Tongue (tissue), 1 donor: ENCODE measurements at regions not wholly inside any gene's neighbourhood (a gene's known extent, or its start where the extent isn't known, plus 50 kb on each side); places are given as distances from the start of the nearest gene placed in this dataset.

ENCODE experiments used
- DNase-seq: peaks from one replicate; pipeline ENCODE4 v3.0.0-alpha.2; 2015

- no peak for DNase-seq
Observed at GRCh38 chr2:164302786-164303185, 318.5 kb downstream of the GRB14 start.

- no peak for DNase-seq
Observed at GRCh38 chr2:164288235-164288634, 333.0 kb downstream of the GRB14 start.

GRCh38 chr2:164287056-164287455 lies 334.2 kb downstream of the GRB14 start:
- DNase-seq = no peak

DNA sequence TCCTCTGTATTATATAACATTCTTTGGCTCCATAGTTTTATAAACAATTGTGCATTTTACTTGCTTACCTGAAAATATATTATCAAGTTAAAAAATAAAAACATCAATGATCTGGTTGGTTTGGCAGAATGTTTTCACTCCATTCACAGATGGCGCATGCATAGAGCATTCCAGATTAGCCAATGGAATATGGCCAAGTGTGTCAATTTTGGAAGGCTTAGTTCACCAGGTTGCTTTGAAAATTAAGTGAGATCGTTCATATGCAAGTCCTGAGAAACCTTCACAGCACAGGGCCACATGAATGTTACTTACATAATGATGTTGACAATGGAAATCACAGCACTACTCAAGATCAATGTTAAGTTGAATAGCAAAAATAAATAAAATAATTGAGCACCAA lies 335.7 kb downstream of the GRB14 start:
- no peak for DNase-seq

DNA sequence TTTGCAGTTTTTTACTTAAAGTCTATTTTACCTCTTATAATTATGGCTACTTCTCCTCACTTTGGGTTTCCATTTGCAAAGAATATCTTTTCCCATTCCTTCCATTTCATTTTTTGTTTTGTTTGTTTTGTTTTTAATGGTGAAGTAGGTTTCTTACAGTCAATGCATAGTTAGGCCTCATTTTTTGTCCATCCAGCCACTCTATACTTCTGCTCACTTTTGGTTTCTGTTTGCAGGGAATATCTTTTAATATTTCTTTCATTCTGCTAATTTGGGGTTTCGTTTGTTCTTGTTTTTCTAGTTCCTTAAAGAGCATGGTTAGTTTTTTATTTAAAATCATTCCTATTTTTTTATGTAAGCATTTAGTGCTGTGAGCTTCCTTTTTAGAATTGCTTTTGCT lies 339.4 kb downstream of the GRB14 start:
- no peak for DNase-seq

GRCh38 chr2:164275659-164276058 lies 345.6 kb downstream of the GRB14 start:
- no peak for DNase-seq

DNA sequence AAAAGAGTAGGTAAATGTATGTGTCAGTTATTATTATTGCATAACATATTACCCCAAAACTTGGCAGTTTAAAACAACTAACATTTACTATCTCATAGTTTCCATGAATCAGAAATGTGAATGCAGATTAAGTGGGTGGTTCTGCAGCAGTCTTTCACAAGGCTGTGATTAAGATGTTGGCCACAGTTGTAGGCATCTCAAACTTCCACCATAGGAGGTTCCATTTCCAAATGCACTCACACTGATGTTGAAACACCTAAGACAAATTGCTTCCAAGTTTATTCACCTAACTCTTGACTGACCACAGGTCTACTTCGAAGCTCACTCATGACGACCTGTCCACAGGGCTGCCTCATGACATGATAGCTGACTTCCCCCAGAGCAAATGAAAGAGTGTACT lies 360.8 kb downstream of the GRB14 start:
- no peak for DNase-seq

- DNase-seq = peak; percentile 63
Observed at GRCh38 chr2:164257742-164258141, 363.5 kb downstream of the GRB14 start.

DNA sequence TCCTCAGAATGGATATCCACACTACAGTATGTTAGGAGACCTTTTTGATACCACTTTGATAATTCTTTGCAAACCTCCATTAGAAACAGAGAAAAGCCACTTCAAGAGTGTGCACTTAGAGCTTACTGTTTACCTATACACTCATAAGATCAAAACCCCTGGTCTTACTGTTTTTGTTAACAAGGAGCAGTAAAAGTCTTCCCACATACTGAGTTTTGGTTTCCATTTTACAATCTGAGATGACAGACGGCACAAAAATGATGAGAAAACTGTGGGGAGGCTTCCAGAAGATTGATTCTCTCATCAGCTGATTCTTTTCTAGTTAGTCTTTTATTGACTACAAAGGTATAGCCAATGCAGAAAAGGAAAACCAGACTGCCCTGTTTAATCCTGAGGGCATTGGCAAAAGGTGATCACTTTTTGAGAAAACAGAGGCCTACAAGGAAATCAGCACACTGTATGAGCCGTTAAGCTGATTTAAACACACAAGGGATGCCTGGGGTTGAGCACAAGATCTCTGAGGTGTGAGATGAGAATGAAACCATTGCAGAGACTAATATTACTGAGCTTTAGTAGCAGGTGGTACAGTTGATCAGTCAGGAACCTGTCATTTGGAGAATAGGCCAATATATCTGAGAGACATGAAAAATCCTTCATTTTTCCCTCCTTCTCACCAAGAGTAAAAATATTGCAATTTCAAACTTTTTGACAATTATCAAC lies 368.6 kb downstream of the GRB14 start:
- DNase-seq = no peak

DNA sequence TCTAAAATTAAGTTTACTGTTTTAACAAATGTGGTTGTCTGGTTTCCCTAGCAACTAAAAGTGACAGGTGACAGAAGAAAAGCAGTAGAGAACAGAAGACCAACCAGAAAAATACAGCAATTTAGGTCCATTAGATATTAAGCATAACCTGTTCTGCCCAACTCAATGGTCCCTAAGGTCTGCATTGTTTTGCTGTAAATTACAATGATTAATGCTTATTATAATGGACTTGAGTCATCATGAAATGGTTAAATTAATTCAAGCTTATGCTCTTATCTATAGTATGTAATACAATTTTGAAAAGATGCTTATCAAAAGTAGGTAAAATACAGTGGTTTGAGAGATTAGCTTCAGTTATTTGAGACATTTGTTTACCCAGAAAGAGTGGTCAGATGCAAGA lies 378.0 kb downstream of the GRB14 start:
- DNase-seq = no peak

DNA sequence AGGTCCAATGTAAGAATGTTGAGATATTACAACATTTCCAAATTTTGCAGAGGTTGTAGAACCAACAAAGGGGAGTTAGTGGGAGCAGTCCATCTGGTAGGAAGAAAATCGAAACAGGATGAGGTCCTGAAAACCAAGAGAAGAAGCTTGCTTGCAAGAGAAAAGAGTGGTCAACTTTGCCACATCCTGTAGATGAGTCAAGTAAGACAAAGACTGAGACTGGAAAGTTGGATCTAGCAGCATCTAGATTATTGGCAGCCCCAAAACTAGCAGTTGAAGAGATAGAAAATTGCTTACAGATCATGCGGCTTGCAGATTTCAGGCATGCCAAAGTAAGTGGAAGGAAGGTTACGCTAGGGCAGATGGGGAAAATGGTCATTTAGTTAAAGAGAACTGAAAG lies 378.9 kb downstream of the GRB14 start:
- no peak for DNase-seq

DNA sequence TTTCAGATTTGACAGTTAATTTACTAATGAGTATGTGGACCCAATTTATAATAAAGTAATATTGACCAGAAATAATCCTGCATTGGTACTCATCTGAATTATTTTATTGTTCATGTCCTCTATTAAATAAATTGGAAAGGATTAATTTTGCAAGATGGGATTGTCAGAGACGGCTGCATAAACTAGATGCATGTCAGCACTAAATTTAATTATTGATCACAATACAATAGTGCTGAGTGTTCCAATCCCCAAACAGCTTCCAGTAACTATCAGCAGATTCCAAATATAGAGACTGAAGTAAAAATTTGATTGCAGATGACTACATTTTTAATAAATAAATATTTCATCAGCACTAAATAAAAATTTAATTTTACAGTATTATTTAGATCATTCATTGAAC lies 387.2 kb downstream of the GRB14 start:
- no peak for DNase-seq

GRCh38 chr2:164224007-164224406 lies 397.3 kb downstream of the GRB14 start:
- DNase-seq = no peak

- DNase-seq = no peak
Observed at GRCh38 chr2:164221473-164221872, 399.8 kb downstream of the GRB14 start.

GRCh38 chr2:164220265-164220664 lies 401.0 kb downstream of the GRB14 start:
- no peak for DNase-seq

- DNase-seq = no peak
Observed at GRCh38 chr2:164213916-164214315, 407.4 kb downstream of the GRB14 start.

DNA sequence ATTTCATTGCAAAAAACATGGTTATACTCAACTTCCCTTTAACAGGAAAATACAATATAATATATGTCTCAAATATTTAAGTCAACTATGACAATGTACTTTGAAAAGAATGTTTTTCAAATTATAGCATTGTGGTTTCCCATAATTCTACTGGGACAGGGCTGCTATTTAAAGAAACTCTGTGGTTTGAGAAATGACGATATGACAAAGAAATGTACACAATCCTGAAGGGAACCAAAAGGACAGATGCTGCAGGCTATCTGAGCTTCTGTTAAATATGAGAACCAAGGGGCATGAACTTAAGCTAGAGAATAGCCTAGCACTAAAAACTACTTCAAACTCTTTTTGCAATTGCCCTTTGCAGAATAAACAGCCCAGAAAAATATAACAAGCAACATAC lies 415.9 kb downstream of the GRB14 start:
- DNase-seq = peak; percentile 12

DNA sequence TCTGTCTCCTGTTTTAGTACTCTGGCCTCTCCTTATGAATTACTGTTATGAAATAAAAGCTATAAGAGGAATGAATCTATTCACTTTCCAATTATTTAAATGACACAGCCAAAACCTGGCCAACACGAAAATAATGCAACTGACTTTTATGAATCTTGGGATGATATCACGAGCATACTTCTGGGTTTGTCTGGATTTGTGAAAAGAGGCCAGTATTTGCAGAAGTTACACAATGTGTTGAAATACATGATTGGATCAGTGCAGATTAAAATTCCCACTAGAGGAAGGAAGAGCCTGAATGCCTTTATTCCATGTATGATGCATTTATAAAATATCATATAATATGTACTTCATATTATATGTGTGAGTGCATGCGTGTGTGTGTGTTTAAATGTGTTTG lies 418.2 kb downstream of the GRB14 start:
- DNase-seq = no peak

GRCh38 chr2:164198256-164198655 lies 423.0 kb downstream of the GRB14 start:
- no peak for DNase-seq

GRCh38 chr2:164190700-164191099 lies 430.6 kb downstream of the GRB14 start:
- DNase-seq = no peak

DNA sequence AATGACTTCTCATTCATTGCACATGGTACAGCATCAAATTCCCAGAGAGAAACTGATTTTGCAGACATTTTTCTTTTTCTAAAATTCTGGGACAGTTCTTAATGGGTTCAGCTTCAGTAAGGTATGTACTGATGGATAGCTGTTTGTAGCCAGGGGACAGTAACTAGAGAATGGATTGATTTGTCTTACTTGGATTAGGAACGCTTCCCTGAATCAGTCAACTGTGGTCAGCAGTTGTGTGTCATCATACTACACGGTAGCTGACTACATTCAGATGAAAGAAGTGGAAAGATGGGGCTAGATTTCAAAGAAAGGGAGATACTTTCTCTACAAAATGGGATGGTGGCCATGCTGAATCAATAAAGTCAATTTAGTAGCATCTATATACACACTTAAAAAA lies 431.4 kb downstream of the GRB14 start:
- no peak for DNase-seq

DNA sequence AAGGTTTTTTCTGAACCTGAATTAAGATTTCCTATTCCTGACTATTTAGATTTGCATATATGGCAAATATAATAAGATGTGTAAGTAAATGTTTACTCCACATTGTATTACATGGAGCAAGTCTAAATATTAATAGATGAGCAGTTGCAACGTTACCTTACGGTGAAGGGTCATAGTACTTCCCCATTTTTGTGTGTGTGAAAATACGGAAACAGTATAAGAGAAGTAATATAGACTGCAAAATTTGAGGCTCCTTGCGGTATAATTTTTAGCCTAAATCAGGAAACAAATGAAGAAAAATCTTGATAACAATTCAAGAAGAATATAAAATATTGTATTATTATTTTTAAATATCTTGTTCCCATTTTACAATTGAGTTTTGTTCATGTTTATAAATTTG lies 434.2 kb downstream of the GRB14 start:
- DNase-seq = no peak

DNA sequence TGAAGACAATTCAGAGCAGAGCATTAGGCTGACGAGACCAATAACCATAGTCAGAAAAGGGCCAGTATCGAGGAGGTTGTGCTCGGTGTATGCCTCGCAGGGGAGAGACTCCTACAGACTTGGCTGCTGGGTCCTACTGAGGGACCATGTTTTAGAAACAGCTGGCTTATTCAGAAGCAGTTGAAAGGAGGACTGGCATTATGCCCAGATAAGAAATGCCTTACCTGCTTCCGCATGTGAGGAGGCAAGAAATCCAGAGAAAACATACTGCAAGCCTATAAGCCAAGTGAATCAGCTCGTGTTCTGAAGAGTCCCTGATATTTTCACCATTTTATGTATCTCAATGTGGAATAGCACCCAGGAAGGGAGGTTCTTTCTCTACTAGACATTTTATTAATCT lies 434.7 kb downstream of the GRB14 start:
- peak; percentile 6 for DNase-seq

DNA sequence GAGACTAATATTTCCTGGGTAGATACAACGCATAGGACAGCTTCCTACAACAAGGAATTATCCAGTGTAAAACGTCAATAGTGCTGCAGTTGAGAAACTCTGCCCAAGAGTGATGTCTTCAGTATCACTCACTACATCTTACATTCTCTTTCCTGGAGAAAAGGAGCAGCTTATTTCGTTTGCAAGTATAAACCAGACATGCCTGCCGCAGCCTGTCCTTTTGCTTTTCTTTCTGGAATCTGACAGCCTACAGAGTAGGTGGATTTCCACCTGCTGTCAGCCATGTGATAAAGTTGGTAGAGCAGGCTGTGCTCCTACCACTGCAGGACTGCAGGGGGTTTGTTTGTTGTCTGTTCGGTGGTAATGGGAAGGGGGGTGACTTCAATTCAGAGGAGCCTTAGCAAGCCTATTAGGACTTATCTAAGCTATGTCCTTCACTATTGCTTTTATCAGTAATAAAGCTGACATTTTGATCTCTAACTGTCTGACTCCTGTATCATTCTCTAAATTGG lies 439.1 kb downstream of the GRB14 start:
- peak; percentile 17 for DNase-seq
